Activated CD4-positive, alpha-beta T cell treated with anti-CD3 and anti-CD28 coated beads, Interleukin-10, Interleukin-2, amounts not matched to agents 100 ng/mL and 50 ng/mL, durations not matched to agents 16 hours and 8 hours (primary cell): ENCODE measurements at regions not wholly inside any gene's neighbourhood (a gene's known extent, or its start where the extent isn't known, plus 50 kb on each side); places are given as distances from the start of the nearest gene placed in this dataset.

ENCODE experiments used
- DNase-seq: peaks from one replicate; pipeline ENCODE4 v3.0.0-alpha.2; 2020

DNA sequence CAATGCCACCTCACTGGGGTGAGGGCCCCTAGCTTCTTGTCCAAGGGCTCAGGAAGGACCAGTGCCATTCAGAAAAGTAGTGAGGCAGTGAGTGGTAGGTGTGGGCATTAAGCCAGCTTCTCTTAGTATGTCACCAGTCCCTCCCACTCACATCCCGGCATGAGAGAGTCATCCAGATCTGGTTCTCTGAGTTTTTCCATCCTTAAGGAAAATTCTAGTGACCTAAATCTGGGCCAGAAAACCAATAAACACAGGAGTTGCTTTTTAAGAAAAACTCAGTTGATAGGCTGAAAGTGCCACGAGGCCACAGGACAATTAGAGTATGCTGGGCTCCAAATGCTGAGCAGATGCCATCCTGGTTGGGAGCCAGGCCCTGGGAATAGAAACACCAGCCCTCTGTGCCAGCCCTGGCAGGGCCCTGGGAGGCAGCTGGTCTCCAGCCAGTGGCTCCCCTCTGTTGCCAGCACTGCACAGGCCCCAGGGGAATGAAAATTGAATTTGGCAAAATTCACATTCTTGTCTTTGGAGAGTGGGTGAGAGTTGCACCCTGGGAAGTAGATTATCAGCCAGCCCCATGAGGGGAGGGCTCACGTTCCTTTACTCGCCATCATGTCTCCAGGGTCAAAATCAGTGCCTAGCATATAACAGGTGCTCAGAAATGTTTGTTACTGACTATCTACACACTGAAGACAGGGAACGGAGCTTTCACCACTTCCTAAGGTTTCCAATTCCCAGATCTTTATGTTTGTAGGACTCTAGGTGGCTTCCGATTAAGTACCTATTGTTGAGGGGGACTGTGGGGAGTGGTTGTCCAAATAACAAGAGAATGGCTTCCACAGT, 52.8 kb downstream of the FAM43A start:
- no peak for DNase-seq

DNA sequence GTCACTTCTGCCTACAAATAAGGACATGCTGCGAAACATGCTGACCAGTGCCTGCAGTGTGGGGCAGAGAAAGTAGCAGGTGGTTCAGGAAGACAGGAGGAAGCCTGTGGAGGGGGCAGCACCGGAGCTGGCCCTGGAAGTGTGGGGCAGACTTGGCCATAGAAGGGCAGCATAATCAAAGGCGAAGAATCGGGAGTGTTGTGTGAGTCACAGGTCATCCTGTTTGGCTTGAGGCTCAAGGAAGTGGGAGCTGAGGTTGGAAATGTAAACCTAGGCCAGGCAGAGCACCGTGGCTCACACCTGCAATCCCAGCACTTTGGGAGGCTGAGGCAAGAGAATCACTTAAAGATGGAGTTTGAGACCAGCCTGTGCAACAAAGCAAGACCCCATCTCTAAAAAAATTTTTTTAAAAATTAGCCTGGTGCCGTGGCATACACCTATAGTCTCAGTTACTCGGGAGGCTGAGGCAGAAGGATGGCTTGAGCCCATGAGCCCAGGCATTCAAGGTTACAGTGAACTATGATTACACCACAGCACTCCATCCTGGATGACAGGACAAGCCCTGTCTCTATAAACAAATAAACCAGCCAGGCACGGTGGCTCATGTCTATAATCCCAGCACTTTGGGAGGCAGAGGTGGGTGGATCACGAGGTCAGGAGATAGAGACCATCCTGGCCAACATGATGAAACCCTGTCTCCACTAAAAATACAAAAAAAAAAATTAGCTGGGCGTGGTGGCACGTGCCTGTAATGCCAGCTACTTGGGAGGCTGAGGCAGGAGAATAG, 54.0 kb downstream of the FAM43A start:
- no peak for DNase-seq

DNA sequence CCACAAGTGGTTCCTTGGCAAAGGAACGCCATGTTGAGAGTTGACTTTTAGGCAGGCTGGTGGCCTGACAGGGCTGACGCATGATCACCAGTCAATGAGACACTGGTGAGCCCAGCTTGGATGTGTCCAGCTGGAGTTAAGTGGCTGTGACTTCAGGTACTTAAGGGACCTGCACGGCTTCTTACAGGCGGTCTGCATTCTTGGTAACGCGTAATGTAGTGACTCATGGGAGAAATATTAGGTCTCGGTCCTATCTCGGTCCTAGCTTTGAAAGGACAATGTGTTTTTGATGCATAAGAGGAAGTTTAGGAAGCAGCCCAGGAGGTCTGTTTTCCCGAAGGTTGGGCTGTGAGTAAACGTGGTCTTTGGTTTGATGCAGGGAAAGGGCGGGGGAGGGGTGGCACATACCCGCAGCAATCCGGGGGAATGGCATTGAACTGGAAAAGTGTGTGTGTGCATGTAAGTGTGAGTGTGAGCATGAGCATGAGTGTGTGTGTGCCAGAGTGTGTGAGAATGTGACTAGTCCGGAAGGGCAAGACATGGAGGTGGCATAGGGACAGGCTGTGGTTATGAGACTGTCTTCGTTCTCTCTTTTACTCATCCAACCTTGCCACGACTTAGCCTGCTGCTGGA, 55.3 kb downstream of the FAM43A start:
- peak; percentile 53 for DNase-seq

DNA sequence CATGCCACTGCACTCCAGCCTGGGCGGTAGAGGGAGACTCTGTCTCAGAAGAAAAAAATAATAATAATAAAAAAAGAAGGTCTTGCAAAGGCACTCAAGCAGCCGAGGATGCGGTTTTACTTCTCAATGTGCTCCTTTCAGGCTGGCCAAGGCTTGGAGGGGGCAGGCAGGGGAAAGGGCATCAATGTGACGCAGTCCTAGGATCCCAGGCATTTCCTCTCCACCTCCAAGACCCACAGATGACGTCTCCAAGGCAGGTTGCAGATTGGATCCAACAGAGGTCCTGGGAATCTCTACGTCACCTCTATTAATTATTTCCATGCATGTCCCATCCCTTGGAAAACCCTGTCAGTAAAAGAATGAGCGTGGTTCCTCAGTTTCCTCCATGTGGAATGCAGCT, 56.2 kb downstream of the FAM43A start:
- DNase-seq: no peak

DNA sequence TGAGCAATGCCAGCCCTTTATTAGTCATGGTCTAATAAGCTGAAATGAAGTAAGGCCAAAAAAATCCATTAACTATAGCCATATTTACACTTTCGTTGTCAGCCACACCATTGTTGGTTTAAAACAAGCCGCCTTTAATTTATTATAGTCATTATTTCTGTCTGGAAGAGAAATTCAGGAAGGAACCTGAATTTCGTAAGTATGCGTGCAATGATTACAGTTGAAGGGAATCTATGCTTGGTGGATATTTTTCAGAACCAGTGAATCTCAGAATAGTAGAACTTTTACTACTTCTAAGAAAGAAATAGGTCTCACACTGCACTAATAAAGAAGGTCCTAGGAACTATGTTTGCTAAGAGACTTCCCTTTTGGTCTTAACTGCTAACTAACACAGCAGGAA, 59.1 kb downstream of the FAM43A start:
- no peak for DNase-seq

DNA sequence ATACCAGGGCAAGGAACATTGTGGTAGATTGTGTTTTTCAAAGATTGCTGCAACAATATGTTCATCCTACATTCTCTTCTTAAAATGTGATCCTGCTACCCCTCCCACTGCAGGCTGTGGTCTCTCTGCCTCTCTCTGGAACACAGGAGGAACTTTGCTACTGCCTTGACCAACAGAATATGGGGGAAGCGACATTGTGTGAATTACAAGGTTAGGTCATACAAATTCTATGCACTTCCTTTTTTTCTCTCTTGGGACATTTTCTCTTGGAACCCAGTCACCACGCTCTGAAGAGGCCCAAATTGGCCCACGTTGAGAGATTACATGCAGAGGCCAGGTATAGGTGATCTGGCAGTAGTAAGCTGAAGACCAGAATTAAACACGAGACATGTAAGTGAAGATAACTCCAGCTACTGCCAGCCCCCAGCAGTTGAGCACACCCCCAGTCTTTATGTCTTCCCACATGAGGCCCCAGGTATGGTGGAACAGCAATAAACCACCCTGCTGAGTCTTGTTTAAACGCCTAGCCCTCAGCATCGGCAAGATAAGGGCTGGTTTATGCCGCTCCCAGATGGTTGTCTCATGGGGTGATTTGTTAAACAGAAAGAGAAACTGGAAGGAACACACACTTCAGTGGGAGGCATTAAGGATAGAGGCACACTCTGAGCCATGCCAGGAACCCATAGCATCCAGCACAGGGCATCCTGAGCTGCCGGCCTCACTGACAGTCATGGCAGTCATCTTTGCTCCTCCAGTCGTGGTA, 59.9 kb downstream of the FAM43A start:
- DNase-seq: no peak

DNA sequence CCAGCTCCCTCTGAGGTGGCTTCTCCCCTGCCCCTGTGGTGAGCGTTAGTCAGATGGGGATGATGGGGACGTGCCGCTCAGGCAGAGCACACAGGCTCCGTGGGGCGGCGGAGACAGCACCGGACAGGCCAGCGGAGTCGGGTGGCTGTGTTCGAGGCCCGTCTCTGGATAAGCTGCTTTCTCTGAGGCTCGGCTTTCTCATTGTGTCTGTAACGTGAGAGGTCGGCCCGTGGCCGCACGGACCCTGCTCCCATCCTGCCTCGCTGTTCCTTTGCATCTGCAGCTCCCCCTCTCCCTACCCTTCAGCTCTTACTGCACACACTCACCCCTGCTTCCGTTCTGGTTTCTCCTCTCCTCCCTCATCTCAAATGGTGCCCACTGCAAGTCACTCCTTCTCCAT, 62.5 kb downstream of the FAM43A start:
- DNase-seq: no peak

DNA sequence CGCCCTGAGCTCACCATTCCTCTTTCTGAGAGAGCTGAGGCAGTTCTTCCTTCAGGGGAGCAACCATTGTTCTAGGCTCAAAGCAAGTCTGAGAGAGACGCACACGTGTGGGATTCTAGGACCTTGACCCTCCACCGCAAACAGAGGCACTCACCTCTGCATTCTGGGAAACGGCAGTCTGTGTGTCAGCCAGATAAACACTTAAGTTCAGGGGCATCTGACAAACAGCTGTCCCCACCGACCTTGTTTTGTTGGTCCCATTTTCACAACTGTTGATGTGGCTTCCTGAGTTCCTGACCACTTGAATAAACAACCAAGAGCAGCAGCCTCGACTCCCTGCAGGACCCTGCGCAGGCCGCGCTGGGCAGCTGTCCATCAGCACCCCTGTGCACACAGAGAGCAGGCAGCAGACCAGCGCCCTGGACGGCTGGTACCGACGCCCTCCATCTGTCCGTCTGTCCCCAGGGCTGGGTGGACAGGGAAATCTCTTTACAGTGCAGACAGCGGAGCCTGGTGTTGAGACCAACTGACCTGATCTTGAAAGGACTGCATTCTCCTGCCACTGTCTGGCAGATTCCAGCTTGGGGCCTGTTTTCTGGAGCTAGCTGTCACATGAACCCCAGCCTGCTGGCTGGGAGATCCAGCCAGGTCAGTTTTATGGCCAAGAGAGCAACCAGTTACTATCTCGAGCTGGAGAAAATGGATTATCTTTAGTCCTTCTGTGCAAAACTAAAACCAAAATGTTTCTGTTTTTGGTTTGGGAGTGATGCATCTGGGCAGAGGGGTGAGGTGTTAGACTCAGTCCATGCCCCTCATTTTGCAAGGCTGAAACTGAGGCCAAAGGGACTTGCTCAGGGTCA, 64.2 kb downstream of the FAM43A start:
- DNase-seq: no peak

DNA sequence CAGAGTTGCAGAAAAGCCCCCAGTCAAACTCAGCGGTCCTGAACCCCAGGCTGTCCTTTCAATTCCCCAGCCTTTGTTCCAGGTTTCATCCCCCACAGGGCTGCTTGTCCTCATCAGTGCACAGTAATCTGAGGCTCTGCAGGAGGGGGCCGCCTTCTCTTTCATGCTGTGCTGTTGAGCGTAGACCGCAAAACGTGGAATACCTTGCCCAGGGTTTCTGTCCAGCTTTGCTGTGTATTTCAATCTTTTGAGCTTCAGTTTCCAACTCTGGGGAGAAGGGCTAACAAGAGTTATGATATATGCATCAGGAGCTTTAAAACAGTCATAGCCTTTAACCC, 64.8 kb downstream of the FAM43A start:
- no peak for DNase-seq

DNA sequence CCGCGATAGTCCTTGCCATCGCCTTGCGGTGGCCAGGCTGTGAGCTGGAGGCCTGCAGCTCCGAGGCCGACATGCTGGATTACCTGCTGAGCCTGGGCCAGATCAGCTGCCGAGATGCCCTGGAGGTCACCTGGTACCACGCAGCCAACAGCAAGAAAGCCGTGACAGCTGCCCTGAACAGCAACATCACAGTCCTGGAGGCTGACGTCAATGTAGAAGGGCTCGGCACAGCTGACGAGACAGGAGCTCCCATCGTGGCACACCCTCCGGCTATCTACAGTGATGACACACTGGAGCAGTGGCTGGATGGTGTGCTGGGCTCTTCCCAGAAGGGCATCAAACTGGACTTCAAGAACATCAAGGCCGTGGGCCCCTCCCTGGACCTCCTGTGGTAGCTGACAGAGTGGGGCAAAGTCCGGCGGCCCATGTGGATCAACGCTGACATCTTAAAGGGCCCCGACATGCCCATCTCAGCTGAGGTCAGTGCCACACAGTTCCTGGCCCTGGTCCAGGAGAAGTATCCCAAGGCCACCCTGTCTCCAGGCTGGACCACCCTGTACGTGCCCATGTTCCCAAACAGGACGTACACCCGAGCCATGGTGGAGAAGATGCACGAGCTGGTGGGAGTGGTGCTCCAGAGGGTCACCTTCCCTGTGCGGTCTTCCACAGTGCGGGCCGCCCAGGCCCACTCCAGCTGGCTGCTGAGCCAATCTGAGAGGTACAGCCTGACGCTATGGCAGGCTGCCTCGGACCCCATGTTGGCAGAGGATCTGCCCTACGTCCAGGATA, 70.2 kb downstream of the FAM43A start:
- no peak for DNase-seq

DNA sequence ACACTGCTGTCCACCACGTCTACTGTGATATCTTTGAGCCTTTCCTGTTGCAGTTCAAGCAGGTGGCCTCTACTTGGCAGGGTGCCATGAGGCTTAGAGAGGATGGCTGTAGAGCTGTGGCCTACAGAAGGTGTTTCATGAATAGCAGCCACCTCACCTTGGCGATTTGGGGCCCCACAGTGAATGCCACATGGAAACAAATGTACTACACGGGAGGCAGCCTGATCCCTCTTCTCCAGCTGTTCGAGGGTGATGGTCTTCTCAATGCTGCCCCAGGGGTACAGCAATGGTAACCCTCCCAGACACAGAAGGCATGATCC, 70.7 kb downstream of the FAM43A start:
- no peak for DNase-seq

DNA sequence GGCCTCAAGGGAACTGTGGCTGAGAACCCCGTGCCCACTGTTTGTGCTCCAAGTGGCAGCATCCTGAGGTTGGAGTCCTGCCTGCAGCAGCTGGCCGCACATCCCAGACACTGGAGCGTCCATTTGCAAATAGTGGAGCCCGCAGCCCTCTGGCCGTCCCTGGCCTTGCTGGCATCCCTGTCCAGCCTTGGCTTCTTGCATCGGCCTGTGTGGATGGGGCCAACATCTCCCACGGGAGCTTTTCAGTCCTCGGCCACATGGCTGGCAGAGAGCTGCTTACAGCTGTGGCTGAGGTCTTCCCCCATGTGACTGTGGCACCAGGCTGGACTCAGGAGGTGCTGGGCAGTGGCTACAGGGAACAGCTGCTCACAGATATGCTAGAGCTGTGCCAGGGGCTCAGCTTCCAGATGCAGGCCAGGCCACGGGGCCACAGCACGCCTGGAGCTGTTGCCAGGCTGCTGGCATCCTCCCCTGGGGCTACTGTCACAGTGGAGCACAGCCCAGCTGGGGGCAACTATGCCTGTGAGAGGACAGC, 71.2 kb downstream of the FAM43A start:
- no peak for DNase-seq

DNA sequence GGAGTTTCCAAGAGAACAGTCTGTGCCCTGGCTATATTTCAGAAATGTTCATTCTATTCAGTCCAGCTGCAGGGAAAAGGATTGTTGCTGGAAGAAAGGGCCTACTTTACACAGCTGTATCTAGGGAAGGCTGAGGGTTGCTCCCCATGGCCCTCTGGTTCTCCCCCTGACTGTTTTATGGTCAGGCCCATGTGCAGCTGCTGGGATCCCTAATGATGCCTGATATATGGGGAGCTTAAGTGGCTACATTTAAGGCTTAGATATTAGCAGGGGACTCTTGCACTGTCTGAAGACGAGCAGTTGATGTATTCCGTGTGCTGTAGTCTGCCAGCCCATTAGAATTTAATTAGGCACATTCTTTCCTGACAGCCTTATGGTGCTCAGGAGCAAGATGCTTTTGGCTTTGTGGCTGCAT, 72.0 kb downstream of the FAM43A start:
- DNase-seq: no peak

DNA sequence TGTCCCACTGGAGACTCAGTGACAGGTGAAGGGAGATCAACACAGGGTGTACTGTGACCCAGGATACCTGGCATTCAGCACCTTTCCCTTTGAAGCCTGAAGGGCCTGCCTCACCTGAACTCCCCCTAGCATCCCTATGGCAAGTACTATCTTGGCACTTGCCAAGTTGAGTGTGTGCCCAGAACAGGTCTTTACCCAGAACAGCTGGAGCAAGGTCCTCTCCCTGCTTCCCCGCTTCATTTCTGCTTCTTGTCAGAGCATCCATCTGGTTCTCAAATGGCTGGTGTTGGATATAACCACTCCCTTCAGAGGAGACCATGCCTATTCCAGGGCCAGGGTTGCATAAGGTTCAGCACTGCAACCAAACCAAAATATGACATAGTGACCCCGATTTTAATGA, 73.0 kb downstream of the FAM43A start:
- DNase-seq: no peak

DNA sequence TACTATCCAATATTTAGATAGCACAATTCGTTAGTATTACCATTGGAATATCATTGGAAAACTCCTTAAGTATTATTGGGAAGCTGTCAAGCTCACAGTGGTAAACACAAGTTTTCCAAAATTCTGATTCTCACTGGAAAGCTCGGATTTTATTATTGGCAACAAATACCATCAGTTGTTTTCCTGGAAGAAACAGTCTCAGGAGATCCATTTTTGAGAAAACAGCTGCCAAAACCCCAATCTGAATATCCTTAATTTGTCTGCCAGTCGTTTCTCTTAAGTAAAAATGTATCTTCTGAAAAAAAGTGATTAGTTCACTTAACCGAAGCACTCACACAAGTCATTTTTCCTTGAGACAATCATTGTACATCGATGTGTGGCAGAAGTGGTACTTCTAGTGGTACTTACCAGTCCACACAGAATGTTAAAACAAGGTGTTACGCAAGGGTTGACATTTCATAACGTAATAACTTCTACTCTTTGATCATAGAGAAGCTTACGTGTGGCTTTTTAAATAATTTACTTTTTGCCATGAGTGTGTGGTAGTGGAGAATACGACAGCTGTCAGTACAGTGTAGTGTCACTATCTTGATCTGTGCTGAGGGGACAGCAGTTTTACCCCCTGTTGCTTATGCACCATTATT, 74.9 kb downstream of the FAM43A start:
- DNase-seq: no peak

DNA sequence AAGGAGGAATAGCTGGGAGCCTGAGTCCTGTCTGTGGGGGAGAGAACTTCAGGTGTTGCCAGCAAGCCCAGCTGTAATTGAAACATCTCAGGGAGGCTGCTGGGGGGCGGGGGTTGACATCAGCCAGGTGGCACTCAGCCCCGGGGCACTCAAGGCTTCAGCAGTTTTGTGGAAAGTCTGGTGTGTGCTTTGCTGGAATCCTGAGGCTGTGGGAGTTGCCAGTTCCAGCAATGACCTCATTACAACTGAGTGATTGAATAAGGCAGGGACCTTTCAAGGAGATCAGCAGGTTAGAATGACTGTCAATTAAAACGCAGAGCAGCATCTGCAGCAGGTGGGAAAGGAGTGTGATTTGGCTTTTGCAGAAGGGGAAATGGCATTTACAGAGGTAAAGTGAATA, 75.7 kb downstream of the FAM43A start:
- DNase-seq: no peak

DNA sequence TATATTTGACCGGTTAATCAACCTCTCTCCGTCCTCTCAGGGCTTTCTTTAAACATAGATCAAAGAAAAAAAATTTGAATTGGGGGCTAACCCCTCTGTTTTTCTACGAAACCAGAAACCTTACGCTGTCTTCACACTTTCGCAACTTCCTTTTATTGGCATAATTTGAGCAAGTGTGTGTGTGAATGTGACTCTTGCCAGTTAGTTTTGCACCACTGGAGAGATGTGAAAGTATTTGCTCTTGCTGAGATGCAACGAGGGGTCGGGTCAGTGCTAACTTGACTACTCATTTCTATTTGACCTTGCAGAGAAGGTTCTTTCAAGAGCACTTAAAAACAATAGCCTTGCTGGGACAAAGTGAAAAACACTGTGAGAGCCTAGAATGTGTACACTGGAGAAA, 81.2 kb downstream of the FAM43A start:
- peak; percentile 8 for DNase-seq

DNA sequence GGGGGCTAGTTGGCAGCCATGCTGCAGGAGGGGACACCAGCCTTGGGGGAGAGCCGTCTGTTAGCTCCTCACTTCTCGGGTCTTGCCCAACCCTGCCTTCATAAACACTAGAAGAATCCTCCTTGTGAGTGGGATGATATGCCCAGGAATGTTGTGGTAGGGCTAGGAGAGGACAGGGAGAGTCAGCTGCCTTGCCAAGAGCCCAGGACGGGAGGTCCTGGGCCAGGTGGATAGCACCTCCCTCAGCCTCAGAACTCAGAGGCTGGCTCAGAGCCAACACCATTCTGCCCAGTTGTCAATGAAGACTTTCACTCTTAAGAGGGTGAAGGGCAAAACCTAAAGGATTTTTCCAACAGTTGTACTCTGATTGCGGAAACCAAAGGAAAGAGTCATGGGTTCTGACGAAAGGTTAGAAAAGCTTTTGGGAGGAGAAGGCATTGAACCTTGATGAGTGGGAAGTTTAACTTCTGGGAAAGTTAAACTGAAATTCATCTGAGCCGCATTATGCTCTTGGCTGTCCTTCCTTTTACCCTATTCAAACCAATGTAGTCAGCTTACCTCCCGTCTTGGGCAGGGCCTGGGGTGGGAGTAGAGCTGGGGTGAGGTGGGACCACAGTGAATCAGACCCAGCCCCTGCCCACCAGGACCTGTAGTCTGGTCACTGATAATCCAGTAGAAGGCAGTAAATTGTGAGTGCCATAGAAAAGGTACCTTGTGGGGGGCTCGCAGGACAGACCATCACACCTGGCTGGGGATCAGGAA, 81.9 kb downstream of the FAM43A start:
- no peak for DNase-seq

DNA sequence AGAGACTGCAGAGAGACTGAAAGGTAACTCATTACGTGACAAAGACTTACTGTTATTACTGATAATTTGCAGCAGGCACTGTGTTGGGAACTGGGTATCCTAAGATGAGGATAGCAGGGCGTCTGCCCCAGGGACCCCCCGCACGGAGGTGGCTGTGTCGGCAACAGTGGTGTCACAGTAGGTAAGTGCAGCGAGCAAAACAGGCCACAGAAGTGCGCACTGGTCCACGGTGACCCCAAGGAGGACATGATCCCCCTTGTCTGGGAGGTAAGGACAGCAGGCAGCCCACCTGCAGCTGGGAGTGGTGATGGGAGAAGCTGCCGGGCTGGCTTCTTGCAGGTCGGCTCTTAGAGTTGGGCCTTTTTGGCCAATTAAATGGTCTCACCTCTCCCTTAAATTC, 82.9 kb downstream of the FAM43A start:
- no peak for DNase-seq
